IgD-negative memory B cell (primary cell): ENCODE measurements at regions not wholly inside any gene's neighbourhood (a gene's known extent, or its start where the extent isn't known, plus 50 kb on each side); places are given as distances from the start of the nearest gene placed in this dataset.

Experiments
- H3K27ac Mint-ChIP-seq, 3 donors: one replicate each; pipeline ENCODE4 v1.8.0; 2020 to 2022; ENCODE audit warnings: mild to moderate bottlenecking in 3 of 3, mixed read lengths in 3 of 3, moderate library complexity in 1 of 3
- H3K27me3 Mint-ChIP-seq: one replicate; pipeline ENCODE4 v1.8.0; 2021; ENCODE audit warnings: mixed read lengths
- H3K36me3 Mint-ChIP-seq: one replicate; pipeline ENCODE4 v1.8.0; 2020; ENCODE audit warnings: mild to moderate bottlenecking, mixed read lengths
- H3K4me1 Mint-ChIP-seq, 3 donors: one replicate each; pipeline ENCODE4 v1.8.0; 2020 to 2022; ENCODE audit warnings: mixed read lengths in 3 of 3, mild to moderate bottlenecking in 1 of 3
- H3K4me3 Mint-ChIP-seq, 4 donors: one replicate each; pipeline ENCODE4 v1.8.0; 2020 to 2022; ENCODE audit warnings: mild to moderate bottlenecking in 4 of 4, mixed read lengths in 4 of 4, moderate library complexity in 3 of 4
- H3K9me3 Mint-ChIP-seq, 3 donors: one replicate each; pipeline ENCODE4 v1.8.0; 2020 to 2021; ENCODE audit warnings: mixed read lengths in 3 of 3, mild to moderate bottlenecking in 1 of 3

- H3K4me3 Mint-ChIP-seq = no peak overlapping the region
Observed at GRCh38 chr14:58796242-58797009, 158.7 kb downstream of the DACT1 start.

GRCh38 chr14:58797010-58797429 lies 159.3 kb downstream of the DACT1 start:
- H3K36me3 Mint-ChIP-seq = no peaks in the 10 kb centered on the region
- H3K27ac Mint-ChIP-seq = no peak overlapping the region
- H3K4me1 Mint-ChIP-seq = peaks cover 5 to 6% (median 6%) of the 10 kb centered on the region in 3 donors
- H3K27me3 Mint-ChIP-seq = peaks cover 10% of the 10 kb centered on the region
- no peak overlapping the region for H3K4me3 Mint-ChIP-seq
- H3K9me3 Mint-ChIP-seq = no peaks in the 10 kb centered on the region

More at GRCh38 chr14:58796242-58797009, 158.7 kb downstream of the DACT1 start:
- no peak overlapping the region for H3K27ac Mint-ChIP-seq
- no peaks in the 10 kb centered on the region for H3K36me3 Mint-ChIP-seq
- peaks cover 5 to 6% (median 6%) of the 10 kb centered on the region in 3 donors for H3K4me1 Mint-ChIP-seq
- no peaks in the 10 kb centered on the region for H3K9me3 Mint-ChIP-seq
- H3K27me3 Mint-ChIP-seq = peaks cover 10% of the 10 kb centered on the region

GRCh38 chr14:58798173-58798572 lies 160.4 kb downstream of the DACT1 start:
- Mint-ChIP-seq H3K4me1 (peaks cover 5 to 6% (median 6%) of the 10 kb centered on the region in 3 donors), H3K9me3 (peaks cover 0 to under 1% (median 0%) of the 10 kb centered on the region in 3 donors), H3K27ac (no peak overlapping the region), H3K4me3 (no peak overlapping the region), H3K27me3 (peaks cover 10% of the 10 kb centered on the region), H3K36me3 (no peaks in the 10 kb centered on the region)

DNA sequence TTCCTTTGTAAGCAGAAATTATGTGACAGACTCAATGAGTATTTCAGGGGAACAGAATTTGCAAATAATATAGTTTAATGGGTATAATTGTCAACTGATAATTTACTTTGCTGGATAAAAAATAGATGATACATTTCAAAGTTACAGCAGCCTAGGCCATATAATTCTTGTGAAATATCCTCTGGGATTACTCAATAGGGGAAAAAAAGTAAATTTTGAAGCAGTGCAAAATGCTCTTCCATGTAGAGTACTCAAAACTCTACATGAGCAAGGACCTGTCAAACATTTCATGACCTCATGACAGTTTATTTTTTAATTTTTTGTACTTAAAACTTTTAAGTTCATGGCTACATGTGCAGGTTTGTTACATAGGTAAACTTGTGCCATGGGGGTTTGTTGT lies 163.3 kb downstream of the DACT1 start:
- H3K36me3 Mint-ChIP-seq = no peaks in the 10 kb centered on the region
- H3K27ac Mint-ChIP-seq = peak overlapping the region in 1 of 3 donors; percentile 22
- no peak overlapping the region for H3K4me3 Mint-ChIP-seq
- H3K9me3 Mint-ChIP-seq = peaks cover 0 to 4% (median 2%) of the 10 kb centered on the region in 3 donors
- H3K4me1 Mint-ChIP-seq = peaks cover 5 to 6% (median 6%) of the 10 kb centered on the region in 3 donors
- peaks cover 6% of the 10 kb centered on the region for H3K27me3 Mint-ChIP-seq

DNA sequence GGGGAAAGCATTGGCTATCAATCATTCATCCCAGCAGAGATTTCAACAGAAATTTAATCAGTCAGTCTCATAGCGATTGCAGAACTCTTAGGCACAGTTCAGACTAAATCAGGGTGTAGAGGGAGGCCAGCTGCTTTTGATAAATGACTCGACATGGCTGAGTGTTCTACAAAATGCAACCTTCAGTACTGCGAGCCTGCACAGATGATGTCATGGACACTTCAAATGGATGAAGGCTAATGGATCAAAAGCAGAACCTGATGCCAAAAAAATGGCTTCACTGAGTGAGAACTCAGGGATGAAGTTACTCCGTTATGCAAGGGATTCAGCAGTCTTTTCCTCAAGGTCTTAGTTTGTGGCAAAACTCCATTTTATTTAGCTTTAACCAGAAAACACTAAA lies 167.3 kb downstream of the DACT1 start:
- H3K36me3 Mint-ChIP-seq = no peaks in the 10 kb centered on the region
- peaks cover 2 to 8% (median 5%) of the 10 kb centered on the region in 3 donors for H3K9me3 Mint-ChIP-seq
- no peaks in the 10 kb centered on the region for H3K4me1 Mint-ChIP-seq
- H3K4me3 Mint-ChIP-seq = no peak overlapping the region
- no peak overlapping the region for H3K27ac Mint-ChIP-seq
- H3K27me3 Mint-ChIP-seq = peaks cover 5% of the 10 kb centered on the region

GRCh38 chr14:58805605-58806409 lies 168.0 kb downstream of the DACT1 start:
- no peak overlapping the region for H3K4me3 Mint-ChIP-seq
- H3K36me3 Mint-ChIP-seq = no peaks in the 10 kb centered on the region
- H3K27ac Mint-ChIP-seq = no peak overlapping the region
- peaks cover 5% of the 10 kb centered on the region for H3K27me3 Mint-ChIP-seq
- H3K4me1 Mint-ChIP-seq = no peaks in the 10 kb centered on the region
- peaks cover 2 to 8% (median 5%) of the 10 kb centered on the region in 3 donors for H3K9me3 Mint-ChIP-seq

- H3K9me3 Mint-ChIP-seq = peaks cover 2 to 8% (median 5%) of the 10 kb centered on the region in 3 donors
Observed at GRCh38 chr14:58807191-58807590, 169.4 kb downstream of the DACT1 start.

GRCh38 chr14:58808828-58809227 lies 171.1 kb downstream of the DACT1 start:
- Mint-ChIP-seq H3K27ac (no peak overlapping the region), H3K36me3 (no peaks in the 10 kb centered on the region), H3K4me1 (no peaks in the 10 kb centered on the region), H3K9me3 (peaks cover 2 to 4% (median 3%) of the 10 kb centered on the region in 3 donors), H3K4me3 (no peak overlapping the region), H3K27me3 (peaks cover 4% of the 10 kb centered on the region)

More at GRCh38 chr14:58807191-58807590, 169.4 kb downstream of the DACT1 start:
- Mint-ChIP-seq H3K27ac (no peak overlapping the region), H3K4me3 (no peak overlapping the region), H3K4me1 (no peaks in the 10 kb centered on the region), H3K36me3 (no peaks in the 10 kb centered on the region), H3K27me3 (peaks cover 4% of the 10 kb centered on the region)

DNA sequence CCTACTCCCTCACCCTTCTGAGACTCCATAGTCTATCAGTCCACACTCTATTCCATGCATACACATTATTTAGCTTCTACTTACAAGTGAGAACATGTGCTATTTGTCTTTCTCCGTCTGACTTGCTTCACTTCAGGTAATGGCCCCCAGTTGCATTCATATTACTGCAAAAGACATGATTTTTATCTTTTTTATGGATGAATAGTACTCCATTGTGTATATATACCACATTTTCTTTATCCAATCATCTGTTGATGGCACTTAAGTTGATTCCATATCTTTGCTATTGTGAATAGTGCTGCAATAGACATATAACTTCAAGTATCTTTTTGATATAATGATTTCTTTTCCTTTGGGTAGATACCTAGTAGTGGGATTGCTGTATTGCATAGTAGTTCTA lies 171.8 kb downstream of the DACT1 start:
- H3K4me3 Mint-ChIP-seq = no peak overlapping the region
- H3K9me3 Mint-ChIP-seq = peaks cover 2 to 4% (median 3%) of the 10 kb centered on the region in 3 donors
- no peak overlapping the region for H3K27ac Mint-ChIP-seq
- H3K4me1 Mint-ChIP-seq = no peaks in the 10 kb centered on the region
- H3K36me3 Mint-ChIP-seq = no peaks in the 10 kb centered on the region
- peaks cover 4% of the 10 kb centered on the region for H3K27me3 Mint-ChIP-seq

- no peak overlapping the region for H3K4me3 Mint-ChIP-seq
- H3K9me3 Mint-ChIP-seq = peaks cover 2 to 4% (median 3%) of the 10 kb centered on the region in 3 donors
- H3K27me3 Mint-ChIP-seq = peaks cover 1% of the 10 kb centered on the region
- no peak overlapping the region for H3K27ac Mint-ChIP-seq
- H3K36me3 Mint-ChIP-seq = no peaks in the 10 kb centered on the region
- H3K4me1 Mint-ChIP-seq = no peaks in the 10 kb centered on the region
Observed at GRCh38 chr14:58812050-58812910, 174.5 kb downstream of the DACT1 start.

- H3K27me3 Mint-ChIP-seq = peaks cover 1% of the 10 kb centered on the region
- H3K27ac Mint-ChIP-seq = no peak overlapping the region
- H3K9me3 Mint-ChIP-seq = peaks cover 2 to 4% (median 3%) of the 10 kb centered on the region in 3 donors
- no peaks in the 10 kb centered on the region for H3K36me3 Mint-ChIP-seq
- H3K4me1 Mint-ChIP-seq = no peaks in the 10 kb centered on the region
- H3K4me3 Mint-ChIP-seq = no peak overlapping the region
Observed at GRCh38 chr14:58813745-58814144, 176.0 kb downstream of the DACT1 start.

GRCh38 chr14:58814466-58814865 lies 176.7 kb downstream of the DACT1 start:
- Mint-ChIP-seq H3K4me3 (no peak overlapping the region), H3K4me1 (no peaks in the 10 kb centered on the region), H3K27ac (no peak overlapping the region), H3K9me3 (peaks cover 1 to 2% (median 1%) of the 10 kb centered on the region in 3 donors), H3K36me3 (no peaks in the 10 kb centered on the region), H3K27me3 (peaks cover 1% of the 10 kb centered on the region)

GRCh38 chr14:58815161-58815701 lies 177.5 kb downstream of the DACT1 start:
- Mint-ChIP-seq H3K36me3 (no peaks in the 10 kb centered on the region), H3K27ac (no peak overlapping the region), H3K27me3 (peaks cover 1% of the 10 kb centered on the region), H3K4me3 (no peak overlapping the region), H3K4me1 (no peaks in the 10 kb centered on the region), H3K9me3 (no peaks in the 10 kb centered on the region)

DNA sequence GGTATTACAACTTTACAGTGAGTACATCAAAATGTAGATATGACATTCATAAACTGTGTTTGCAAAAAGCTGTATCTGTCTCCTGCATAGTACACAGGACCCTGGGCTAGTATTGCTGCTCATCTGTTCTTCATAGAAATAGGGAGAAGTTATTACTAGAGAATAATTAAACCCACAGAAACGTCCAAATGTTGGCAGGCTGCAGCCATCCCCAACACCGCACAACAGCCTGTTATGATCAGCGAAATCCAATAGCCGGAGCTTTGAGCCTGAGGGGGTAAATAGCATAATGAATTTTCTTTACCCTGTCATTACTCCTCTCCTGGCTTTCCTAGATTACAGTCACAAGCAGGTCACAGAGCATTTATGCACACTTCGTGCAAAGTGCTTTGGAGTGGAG lies 178.0 kb downstream of the DACT1 start:
- Mint-ChIP-seq H3K9me3 (no peaks in the 10 kb centered on the region), H3K36me3 (no peaks in the 10 kb centered on the region), H3K4me3 (no peak overlapping the region), H3K4me1 (no peaks in the 10 kb centered on the region), H3K27me3 (peaks cover 1% of the 10 kb centered on the region), H3K27ac (no peak overlapping the region)
